C4-2B (cell line): ENCODE measurements at regions not wholly inside any gene's neighbourhood (a gene's known extent, or its start where the extent isn't known, plus 50 kb on each side); places are given as distances from the start of the nearest gene placed in this dataset.

Source experiments
- ZFX ChIP-seq: fragments of 450-650 bp; IDR thresholded peaks from 2 replicates; pipeline ENCODE4 v1.6.1; 2017
- TF ChIP-seq, protein P1 (sequence below): fragments of 450-650 bp; conservative IDR thresholded peaks from 2 replicates; pipeline ENCODE4 v1.5.1; 2017; ENCODE audit warnings: mild to moderate bottlenecking

DNA sequence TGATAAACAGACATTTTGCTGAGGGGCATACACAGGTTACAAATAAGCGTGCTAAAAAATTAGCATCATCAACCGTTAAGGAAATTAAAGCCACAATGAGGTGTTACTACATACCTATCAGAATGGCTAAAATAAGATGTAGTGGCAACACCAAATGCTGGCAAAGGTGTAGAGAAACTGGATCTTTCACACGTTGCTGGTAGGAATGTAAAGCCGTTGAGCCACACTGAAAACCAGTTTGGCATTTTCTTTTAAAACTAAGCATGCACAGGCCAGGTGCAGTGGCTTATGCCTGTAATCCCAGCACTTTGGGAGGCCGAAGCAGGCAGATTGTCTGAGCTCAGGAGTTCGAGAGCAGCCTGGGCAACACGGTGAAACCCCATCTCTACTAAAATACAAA lies 67.0 kb upstream of the SYK start:
- TF ChIP-seq, protein P1, sequence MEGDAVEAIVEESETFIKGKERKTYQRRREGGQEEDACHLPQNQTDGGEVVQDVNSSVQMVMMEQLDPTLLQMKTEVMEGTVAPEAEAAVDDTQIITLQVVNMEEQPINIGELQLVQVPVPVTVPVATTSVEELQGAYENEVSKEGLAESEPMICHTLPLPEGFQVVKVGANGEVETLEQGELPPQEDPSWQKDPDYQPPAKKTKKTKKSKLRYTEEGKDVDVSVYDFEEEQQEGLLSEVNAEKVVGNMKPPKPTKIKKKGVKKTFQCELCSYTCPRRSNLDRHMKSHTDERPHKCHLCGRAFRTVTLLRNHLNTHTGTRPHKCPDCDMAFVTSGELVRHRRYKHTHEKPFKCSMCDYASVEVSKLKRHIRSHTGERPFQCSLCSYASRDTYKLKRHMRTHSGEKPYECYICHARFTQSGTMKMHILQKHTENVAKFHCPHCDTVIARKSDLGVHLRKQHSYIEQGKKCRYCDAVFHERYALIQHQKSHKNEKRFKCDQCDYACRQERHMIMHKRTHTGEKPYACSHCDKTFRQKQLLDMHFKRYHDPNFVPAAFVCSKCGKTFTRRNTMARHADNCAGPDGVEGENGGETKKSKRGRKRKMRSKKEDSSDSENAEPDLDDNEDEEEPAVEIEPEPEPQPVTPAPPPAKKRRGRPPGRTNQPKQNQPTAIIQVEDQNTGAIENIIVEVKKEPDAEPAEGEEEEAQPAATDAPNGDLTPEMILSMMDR, result no peak
- TF ChIP-seq ZFX, result no peak
